ENCODE measurements at regions not wholly inside any gene's neighbourhood (a gene's known extent, or its start where the extent isn't known, plus 50 kb on each side); places are given as distances from the start of the nearest gene placed in this dataset.

GRCh38 chr17:73833775-73834488, 189.7 kb upstream of the SDK2 start:
- no peak for TF ChIP-seq EZH2phosphoT487 (IDR thresholded peaks at IDR 0.05)
- no peak for TF ChIP-seq CTCF (IDR thresholded peaks at IDR 0.05)
- no peak for TF ChIP-seq EZH2 (IDR thresholded peaks at IDR 0.05)

All from neural progenitor cell (in vitro differentiated cells).